ENCODE measurements at regions not wholly inside any gene's neighbourhood (a gene's known extent, or its start where the extent isn't known, plus 50 kb on each side); places are given as distances from the start of the nearest gene placed in this dataset.

DNA sequence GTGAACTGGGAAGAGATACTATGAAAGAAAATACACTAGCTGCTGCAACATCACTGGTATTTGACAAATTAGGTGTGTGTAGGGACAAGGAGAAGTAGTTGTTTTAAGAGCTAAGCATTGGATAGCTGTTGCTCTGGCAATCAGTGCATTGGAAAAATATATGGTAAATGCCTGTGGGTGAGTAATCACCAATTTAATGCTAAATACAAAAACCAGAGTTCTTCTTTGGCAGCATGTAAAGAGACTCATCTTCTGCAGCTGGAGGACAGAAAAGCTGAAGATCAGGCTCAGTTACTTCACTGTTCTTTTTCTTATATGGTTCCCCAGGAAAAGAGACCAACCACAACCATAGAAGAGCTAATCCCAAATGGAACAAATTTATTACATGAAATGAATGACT, 201.8 kb upstream of the MPDZ start:
- POLR2A ChIA-PET, result no interaction called here
- intact Hi-C loops (cut with micrococcal nuclease; ENCODE audit: unreplicated experiment) (no loop called here), in situ Hi-C loops (cut with HindIII; ENCODE audit: low pct_unique_long_range_greater_than_20kb, low sequenced_read_pairs) (no loop called here)
- CTCF ChIA-PET, result no interaction called here
- TF ChIP-seq SIN3A (IDR thresholded peaks at IDR 0.05; ENCODE audit: borderline replicate concordance, insufficient read depth, low read depth, low read length), result no peak
- no peak for TF ChIP-seq POLR2AphosphoS5 (IDR thresholded peaks at IDR 0.05; ENCODE audit: low read depth, low read length)
- TF ChIP-seq CTCF (IDR thresholded peaks at IDR 0.05), result no peak
- TF ChIP-seq, protein P1, sequence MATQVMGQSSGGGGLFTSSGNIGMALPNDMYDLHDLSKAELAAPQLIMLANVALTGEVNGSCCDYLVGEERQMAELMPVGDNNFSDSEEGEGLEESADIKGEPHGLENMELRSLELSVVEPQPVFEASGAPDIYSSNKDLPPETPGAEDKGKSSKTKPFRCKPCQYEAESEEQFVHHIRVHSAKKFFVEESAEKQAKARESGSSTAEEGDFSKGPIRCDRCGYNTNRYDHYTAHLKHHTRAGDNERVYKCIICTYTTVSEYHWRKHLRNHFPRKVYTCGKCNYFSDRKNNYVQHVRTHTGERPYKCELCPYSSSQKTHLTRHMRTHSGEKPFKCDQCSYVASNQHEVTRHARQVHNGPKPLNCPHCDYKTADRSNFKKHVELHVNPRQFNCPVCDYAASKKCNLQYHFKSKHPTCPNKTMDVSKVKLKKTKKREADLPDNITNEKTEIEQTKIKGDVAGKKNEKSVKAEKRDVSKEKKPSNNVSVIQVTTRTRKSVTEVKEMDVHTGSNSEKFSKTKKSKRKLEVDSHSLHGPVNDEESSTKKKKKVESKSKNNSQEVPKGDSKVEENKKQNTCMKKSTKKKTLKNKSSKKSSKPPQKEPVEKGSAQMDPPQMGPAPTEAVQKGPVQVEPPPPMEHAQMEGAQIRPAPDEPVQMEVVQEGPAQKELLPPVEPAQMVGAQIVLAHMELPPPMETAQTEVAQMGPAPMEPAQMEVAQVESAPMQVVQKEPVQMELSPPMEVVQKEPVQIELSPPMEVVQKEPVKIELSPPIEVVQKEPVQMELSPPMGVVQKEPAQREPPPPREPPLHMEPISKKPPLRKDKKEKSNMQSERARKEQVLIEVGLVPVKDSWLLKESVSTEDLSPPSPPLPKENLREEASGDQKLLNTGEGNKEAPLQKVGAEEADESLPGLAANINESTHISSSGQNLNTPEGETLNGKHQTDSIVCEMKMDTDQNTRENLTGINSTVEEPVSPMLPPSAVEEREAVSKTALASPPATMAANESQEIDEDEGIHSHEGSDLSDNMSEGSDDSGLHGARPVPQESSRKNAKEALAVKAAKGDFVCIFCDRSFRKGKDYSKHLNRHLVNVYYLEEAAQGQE (IDR thresholded peaks at IDR 0.05; ENCODE audit: insufficient read depth in 1 of 2, low read depth in 2 of 2, low read length in 1 of 2), result no peak
- no peak for TF ChIP-seq TCF7L2 (IDR thresholded peaks at IDR 0.05; ENCODE audit: low read depth, low read length)
- Histone ChIP-seq H3K4me1 (ENCODE audit: control insufficient read depth, insufficient read depth, low read length) (no peaks in the 10 kb centered on the region), H3K36me3 (ENCODE audit: control insufficient read depth, insufficient read depth, low read length) (no peaks in the 10 kb centered on the region), H3K27me3 (ENCODE audit: control insufficient read depth, insufficient read depth, low read length) (no peaks in the 10 kb centered on the region), H3K4me3 (ENCODE audit: low read depth in 2 of 2, low read length in 2 of 2) (no peak overlapping the region), H3K27ac (ENCODE audit: low read length) (no peak overlapping the region), H3K9me3 (ENCODE audit: control insufficient read depth, insufficient read depth, low read depth, low read length) (no peaks in the 10 kb centered on the region)
- DNase-seq (ENCODE audit: low read depth, low spot score) (no peak), ATAC-seq (no peak)
- no TSS peak for BruUV-seq (replicated peaks)

GRCh38 chr9:13480693-13481092, 201.2 kb upstream of the MPDZ start:
- no TSS peak for BruUV-seq (replicated peaks)
- no peak for DNase-seq (ENCODE audit: low read depth, low spot score)
- ChIA-PET POLR2A (no interaction called here), CTCF (no interaction called here)
- TF ChIP-seq SIN3A (IDR thresholded peaks at IDR 0.05; ENCODE audit: borderline replicate concordance, insufficient read depth, low read depth, low read length), result no peak
- TF ChIP-seq CTCF (IDR thresholded peaks at IDR 0.05), result no peak
- TF ChIP-seq TCF7L2 (IDR thresholded peaks at IDR 0.05; ENCODE audit: low read depth, low read length), result no peak
- TF ChIP-seq, protein P1 (IDR thresholded peaks at IDR 0.05; ENCODE audit: insufficient read depth in 1 of 2, low read depth in 2 of 2, low read length in 1 of 2), result no peak
- no peak for TF ChIP-seq POLR2AphosphoS5 (IDR thresholded peaks at IDR 0.05; ENCODE audit: low read depth, low read length)
- in situ Hi-C loops (cut with HindIII; ENCODE audit: low pct_unique_long_range_greater_than_20kb, low sequenced_read_pairs), result no loop called here
- Histone ChIP-seq H3K36me3 (ENCODE audit: control insufficient read depth, insufficient read depth, low read length) (no peaks in the 10 kb centered on the region), H3K4me3 (ENCODE audit: low read depth in 2 of 2, low read length in 2 of 2) (no peak overlapping the region), H3K27ac (ENCODE audit: low read length) (no peak overlapping the region), H3K4me1 (ENCODE audit: control insufficient read depth, insufficient read depth, low read length) (no peaks in the 10 kb centered on the region), H3K9me3 (ENCODE audit: control insufficient read depth, insufficient read depth, low read depth, low read length) (no peaks in the 10 kb centered on the region), H3K27me3 (ENCODE audit: control insufficient read depth, insufficient read depth, low read length) (no peaks in the 10 kb centered on the region)
- ATAC-seq, result no peak
- intact Hi-C loops (cut with micrococcal nuclease; ENCODE audit: unreplicated experiment), result no loop called here
